ENCODE measurements at regions not wholly inside any gene's neighbourhood (a gene's known extent, or its start where the extent isn't known, plus 50 kb on each side); places are given as distances from the start of the nearest gene placed in this dataset.

DNA sequence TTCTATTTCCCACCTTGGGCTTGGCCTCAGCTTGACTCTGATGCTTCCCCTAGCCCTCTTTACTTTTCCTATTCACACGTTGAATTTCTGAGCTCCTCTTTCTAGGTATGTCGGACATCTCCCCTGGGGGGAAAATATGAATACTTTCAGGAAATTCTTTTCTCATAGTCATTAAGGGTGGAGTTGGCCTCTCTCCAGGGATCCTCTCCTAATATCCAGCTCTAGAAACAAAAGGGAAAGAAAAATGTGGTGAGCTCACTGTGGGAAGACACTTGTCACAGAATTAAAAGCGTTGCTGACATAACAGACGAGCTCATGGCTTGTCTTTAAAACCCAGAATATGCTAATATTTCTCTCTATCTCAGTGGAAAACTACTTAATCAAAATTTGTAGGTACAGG is 132.7 kb upstream of the MEX3C start:
- CTCF ChIA-PET: no interaction called here
- Mint-ChIP-seq H3K27me3 (ENCODE audit: unreplicated experiment) (peaks cover 11% of the 10 kb centered on the region), H3K27ac (ENCODE audit: unreplicated experiment) (no peak overlapping the region), H3K36me3 (ENCODE audit: insufficient read depth, unreplicated experiment) (no peaks in the 10 kb centered on the region), H3K4me1 (ENCODE audit: low read depth, unreplicated experiment) (no peaks in the 10 kb centered on the region), H3K9me3 (ENCODE audit: low read depth, unreplicated experiment) (no peaks in the 10 kb centered on the region), H3K4me3 (ENCODE audit: low read depth, unreplicated experiment) (no peak overlapping the region)
- TF ChIP-seq, protein P1, sequence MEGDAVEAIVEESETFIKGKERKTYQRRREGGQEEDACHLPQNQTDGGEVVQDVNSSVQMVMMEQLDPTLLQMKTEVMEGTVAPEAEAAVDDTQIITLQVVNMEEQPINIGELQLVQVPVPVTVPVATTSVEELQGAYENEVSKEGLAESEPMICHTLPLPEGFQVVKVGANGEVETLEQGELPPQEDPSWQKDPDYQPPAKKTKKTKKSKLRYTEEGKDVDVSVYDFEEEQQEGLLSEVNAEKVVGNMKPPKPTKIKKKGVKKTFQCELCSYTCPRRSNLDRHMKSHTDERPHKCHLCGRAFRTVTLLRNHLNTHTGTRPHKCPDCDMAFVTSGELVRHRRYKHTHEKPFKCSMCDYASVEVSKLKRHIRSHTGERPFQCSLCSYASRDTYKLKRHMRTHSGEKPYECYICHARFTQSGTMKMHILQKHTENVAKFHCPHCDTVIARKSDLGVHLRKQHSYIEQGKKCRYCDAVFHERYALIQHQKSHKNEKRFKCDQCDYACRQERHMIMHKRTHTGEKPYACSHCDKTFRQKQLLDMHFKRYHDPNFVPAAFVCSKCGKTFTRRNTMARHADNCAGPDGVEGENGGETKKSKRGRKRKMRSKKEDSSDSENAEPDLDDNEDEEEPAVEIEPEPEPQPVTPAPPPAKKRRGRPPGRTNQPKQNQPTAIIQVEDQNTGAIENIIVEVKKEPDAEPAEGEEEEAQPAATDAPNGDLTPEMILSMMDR (IDR thresholded peaks at IDR 0.05; ENCODE audit: unreplicated experiment): no peak
- DNase-seq: no peak
- no TSS peak for BruUV-seq (replicated peaks)
- intact Hi-C loops (cut with micrococcal nuclease; ENCODE audit: unreplicated experiment): no loop called here

DNA sequence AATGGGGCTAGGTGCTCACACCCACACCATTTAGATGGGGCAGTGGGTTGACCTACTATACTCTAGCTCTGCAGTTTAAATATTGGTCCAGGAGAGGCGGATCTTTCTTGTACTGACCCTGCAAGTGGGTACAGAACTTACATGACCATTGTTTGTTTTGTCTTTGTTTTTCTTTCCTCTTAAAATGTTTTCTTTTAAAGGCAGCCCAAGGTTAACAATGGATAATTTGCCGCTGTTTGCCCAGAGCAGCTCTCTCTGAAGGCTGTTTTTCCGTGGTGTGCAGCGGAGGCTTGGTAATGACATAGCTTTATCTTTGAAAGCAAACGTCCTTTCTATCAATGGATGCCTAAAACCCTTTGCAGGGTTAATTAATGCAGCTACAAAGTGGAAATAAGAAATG is 133.3 kb upstream of the MEX3C start:
- Mint-ChIP-seq H3K9me3 (ENCODE audit: low read depth, unreplicated experiment) (no peaks in the 10 kb centered on the region), H3K4me3 (ENCODE audit: low read depth, unreplicated experiment) (no peak overlapping the region), H3K27ac (ENCODE audit: unreplicated experiment) (no peak overlapping the region), H3K27me3 (ENCODE audit: unreplicated experiment) (peaks cover 10% of the 10 kb centered on the region), H3K36me3 (ENCODE audit: insufficient read depth, unreplicated experiment) (no peaks in the 10 kb centered on the region), H3K4me1 (ENCODE audit: low read depth, unreplicated experiment) (no peaks in the 10 kb centered on the region)
- intact Hi-C loops (cut with micrococcal nuclease; ENCODE audit: unreplicated experiment): no loop called here
- TF ChIP-seq, protein P1 (IDR thresholded peaks at IDR 0.05; ENCODE audit: unreplicated experiment): no peak
- BruUV-seq (replicated peaks): no TSS peak
- CTCF ChIA-PET: no interaction called here
- no peak for DNase-seq

DNA sequence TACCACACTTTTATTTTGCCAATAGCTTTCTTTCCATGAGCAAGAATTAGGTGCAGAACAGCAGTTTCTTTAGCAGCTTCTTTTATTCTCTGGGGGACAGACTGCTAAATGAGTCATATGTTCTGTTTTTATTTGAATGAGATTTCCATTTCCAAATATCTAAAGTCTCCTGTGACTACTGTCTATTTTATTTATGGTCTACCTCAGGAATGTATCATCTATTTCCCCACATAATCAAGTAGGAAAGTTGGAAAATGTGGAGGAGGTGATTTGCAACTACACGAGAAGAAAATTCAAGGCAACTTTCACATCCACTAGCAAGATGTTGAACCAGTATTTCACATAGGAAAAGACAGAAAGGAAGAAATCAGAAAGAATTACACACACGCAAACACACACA is 139.9 kb upstream of the MEX3C start:
- no peak overlapping the region for H3K27ac Mint-ChIP-seq (ENCODE audit: unreplicated experiment)
- BruUV-seq (replicated peaks): no TSS peak
- TF ChIP-seq, protein P1 (IDR thresholded peaks at IDR 0.05; ENCODE audit: unreplicated experiment): no peak
- H3K27me3 Mint-ChIP-seq (ENCODE audit: unreplicated experiment): no peaks in the 10 kb centered on the region
- DNase-seq: no peak
- CTCF ChIA-PET: interaction anchor here (0.5 kb wide), 1 partner anchor 18 kb away, joined by 3 read pairs; no protein-coding TSS in a partner anchor
- no peaks in the 10 kb centered on the region for H3K9me3 Mint-ChIP-seq (ENCODE audit: low read depth, unreplicated experiment)
- no peak overlapping the region for H3K4me3 Mint-ChIP-seq (ENCODE audit: low read depth, unreplicated experiment)
- intact Hi-C loops (cut with micrococcal nuclease; ENCODE audit: unreplicated experiment): no loop called here
- H3K4me1 Mint-ChIP-seq (ENCODE audit: low read depth, unreplicated experiment): no peaks in the 10 kb centered on the region
- H3K36me3 Mint-ChIP-seq (ENCODE audit: insufficient read depth, unreplicated experiment): no peaks in the 10 kb centered on the region

DNA sequence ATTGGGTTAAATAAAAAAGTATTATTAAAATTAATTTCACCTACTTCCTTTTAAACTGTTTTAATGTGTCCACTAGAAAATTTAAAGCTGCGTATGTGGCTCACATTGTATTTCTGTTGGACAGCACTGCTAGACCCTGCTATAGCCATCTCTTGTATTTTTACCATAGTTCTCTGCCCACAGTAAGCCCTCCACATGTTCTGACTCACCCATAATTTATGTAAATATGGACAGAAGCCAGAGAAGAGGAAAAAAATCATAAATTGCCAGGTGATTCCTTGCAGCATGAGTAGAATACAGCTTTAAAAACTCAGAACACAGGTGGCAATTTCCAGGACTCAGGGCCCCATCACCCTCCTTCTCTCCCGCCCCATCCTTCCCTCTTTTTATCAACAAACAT is 142.4 kb upstream of the MEX3C start:
- intact Hi-C loops (cut with micrococcal nuclease; ENCODE audit: unreplicated experiment): loop anchor here (5.0 kb wide), 1 partner anchor 197 kb away; no protein-coding TSS in a partner anchor
- Mint-ChIP-seq H3K4me3 (ENCODE audit: low read depth, unreplicated experiment) (no peak overlapping the region), H3K36me3 (ENCODE audit: insufficient read depth, unreplicated experiment) (no peaks in the 10 kb centered on the region), H3K27me3 (ENCODE audit: unreplicated experiment) (no peaks in the 10 kb centered on the region), H3K9me3 (ENCODE audit: low read depth, unreplicated experiment) (no peaks in the 10 kb centered on the region), H3K27ac (ENCODE audit: unreplicated experiment) (no peak overlapping the region), H3K4me1 (ENCODE audit: low read depth, unreplicated experiment) (no peaks in the 10 kb centered on the region)
- TF ChIP-seq, protein P1 (IDR thresholded peaks at IDR 0.05; ENCODE audit: unreplicated experiment): no peak
- no peak for DNase-seq
- no TSS peak for BruUV-seq (replicated peaks)
- CTCF ChIA-PET: interaction anchor here (1.0 kb wide), 1 partner anchor 15 kb away, joined by 3 read pairs; no protein-coding TSS in a partner anchor

All from Calu3 (cell line).